HPDE6-E6E7 (cell line): ENCODE measurements at regions not wholly inside any gene's neighbourhood (a gene's known extent, or its start where the extent isn't known, plus 50 kb on each side); places are given as distances from the start of the nearest gene placed in this dataset.

Source experiments
- DNase-seq: peaks from one replicate; pipeline ENCODE4 v3.0.0; 2011; ENCODE audit warnings: missing footprints; ENCODE audit errors: extremely low spot score

- no peak for DNase-seq
Observed at GRCh38 chr11:129324533-129325175, 51.0 kb upstream of the BARX2 start.

GRCh38 chr11:129323896-129324502 is 51.6 kb upstream of the BARX2 start:
- DNase-seq, result no peak

DNA sequence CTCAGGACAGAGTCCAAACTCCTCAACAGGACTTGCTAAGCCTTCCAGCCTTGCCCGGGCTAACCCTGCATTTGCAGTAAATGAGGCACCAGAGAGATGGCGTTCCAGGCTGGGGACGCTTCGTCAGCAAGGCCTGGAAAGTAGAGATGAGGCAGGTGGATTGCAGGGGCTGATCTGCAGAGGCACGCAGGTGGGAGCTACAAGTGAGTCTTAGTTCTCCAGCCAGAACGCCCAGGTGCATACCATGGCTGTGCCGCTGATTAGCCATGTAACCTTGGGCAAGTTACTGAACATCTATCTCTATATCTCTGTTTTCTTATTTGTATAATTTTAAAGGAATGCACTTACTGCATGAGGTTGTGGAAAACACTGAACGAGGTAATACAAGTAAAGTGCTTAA is 52.7 kb upstream of the BARX2 start:
- DNase-seq, result no peak

DNA sequence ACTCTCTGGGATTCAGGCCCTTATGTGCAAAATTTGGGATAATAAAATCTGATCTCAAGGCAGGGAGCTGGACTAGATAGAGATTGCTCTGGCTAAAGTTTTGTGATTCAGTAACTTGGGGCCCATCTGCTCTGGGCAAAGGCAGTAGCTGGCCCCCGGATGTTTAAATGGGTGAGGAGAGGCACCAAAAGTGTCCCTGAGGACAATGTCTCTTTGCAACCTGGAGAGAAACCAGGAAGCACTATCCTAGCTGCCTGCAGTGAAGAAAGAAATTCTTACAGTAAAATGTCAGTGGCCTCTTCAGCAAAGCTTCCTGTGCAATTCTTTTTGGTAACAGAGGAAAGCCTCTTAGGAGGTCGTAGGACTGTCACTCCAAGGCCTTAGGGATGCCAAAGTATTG is 54.6 kb upstream of the BARX2 start:
- no peak for DNase-seq

DNA sequence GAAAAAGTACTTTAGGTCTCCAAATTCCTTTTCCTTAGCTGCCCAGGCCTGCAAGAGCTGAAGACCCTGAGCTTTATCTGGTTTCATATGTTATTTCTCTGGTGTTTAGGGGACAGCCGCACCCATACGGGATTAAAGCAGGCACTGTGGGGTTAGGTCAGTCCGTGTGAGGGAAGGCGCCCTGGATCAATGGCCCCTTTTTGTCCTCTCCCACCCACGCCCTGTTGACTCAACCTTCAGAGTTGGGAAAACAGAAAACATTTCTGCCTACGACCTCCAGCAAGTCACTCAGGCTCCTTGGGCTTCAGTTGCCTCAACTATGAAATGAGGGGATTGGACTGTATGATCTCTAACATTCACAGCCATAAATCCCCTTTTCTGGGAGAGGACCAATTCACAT is 55.2 kb upstream of the BARX2 start:
- no peak for DNase-seq

- DNase-seq, result no peak
Observed at GRCh38 chr11:129319751-129320150, 55.9 kb upstream of the BARX2 start.

DNA sequence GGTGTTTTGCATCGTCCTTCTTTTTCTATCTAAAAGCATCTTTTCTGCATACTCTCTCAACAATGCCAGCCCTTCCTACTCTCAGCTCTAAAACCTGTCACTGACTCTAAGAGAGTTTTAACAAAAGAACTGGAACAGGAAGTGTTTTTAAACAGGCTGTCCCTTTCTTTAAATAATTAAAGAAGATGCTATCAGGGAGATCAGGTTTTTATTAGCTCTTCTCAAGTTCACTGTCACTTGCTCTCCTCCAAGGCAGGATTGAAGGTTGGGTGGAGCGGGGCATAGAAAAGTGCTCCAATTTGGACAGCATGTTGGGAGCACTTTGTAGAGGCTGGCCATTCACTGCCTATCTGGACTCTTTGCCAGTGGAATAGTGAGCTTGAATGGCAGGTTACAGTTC is 56.4 kb upstream of the BARX2 start:
- no peak for DNase-seq

GRCh38 chr11:129317571-129317970 is 58.1 kb upstream of the BARX2 start:
- peak; percentile 67 for DNase-seq

GRCh38 chr11:129316781-129317180 is 58.9 kb upstream of the BARX2 start:
- no peak for DNase-seq

DNA sequence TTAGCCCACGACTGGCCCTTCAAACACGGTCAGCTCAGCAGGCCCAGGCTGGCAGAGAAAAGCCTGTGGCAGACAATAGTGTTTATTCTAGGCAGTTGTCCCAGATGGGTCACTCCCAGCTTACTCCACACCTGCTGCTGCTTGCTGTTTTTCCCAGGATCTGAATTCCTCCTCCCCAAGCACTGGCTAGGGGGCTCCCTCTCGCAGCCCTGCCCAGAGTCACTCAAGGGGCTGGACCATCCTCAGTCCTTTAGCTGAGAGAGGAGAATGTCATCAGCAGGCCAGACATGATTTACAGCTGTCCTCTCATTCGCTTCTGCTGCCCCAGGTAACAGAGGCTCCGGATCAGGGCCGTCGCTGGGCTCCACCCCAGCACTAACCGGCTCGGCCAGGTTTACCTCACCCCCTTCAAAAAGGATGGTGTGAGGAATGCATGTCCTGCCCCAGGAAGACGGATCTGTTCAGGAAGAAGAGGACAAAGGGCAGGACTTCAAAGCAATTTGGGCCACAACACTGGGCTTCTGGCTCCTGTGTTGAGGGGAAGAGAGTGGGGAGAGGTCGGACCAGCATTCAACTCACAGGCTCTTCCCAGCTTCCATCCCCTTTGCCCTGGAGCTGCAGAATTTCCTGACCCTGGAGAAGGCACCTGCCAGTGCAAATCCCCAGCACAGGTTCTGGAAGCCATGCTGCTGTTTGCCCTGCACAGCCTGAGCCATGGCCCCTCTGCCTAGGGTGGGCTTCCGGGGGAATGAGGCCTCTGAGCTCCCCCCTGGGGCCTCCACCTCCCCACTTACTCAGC is 59.7 kb upstream of the BARX2 start:
- DNase-seq, result peak; percentile 75

DNA sequence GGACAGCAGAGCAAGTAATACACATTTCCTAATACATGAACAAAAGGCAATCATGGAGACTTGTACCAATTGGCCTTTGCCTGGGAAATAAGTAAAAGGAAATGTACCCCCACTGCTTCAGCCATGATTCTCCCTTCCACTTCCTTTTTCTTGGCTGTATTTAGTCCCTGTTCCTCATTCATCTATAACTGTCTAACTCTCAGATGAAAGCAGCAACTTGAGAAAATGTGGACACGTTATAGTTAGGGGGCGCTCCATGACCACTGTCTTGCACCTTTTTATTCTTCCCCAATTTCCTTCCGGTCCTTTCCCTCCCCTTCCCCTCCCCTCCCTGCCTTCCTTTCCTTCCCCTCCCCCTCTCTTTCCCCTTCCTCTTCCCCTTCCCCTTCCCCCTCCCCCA is 61.3 kb upstream of the BARX2 start:
- no peak for DNase-seq

DNA sequence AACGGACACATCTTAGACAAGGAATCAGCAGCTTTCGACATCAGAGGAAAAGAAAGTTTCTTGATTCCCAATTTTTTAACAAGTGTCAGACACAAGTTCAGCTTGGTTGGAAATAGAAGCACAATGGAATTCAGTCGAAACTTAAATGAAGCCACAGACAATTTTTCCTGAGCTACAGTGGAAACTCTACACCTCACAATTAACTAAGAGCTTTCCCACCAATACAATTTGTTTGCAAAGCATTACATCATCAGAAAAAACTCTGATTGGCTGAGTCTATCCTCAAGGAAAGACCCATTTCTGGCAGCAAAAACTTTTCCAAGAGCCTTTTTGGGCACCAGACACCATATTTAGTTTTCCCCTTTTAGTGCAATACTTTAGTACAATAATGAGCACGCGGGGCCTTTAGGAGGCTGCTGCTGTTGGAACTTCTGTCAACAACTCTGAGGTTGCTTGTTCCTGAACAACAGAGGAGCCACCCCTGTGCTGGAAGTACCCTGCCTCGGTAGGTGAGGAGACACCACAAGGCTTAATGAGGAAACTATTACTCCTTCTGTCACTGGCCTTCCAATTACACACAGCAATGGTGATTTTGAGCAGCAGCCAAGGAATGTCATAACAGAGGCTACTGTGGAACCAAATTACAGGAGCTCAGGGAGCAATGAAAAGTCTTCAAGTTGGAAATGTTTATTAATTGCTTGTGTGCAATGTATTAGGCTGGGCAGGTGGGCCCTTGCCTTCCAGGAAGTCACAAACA is 61.9 kb upstream of the BARX2 start:
- DNase-seq, result no peak

- no peak for DNase-seq
Observed at GRCh38 chr11:129312730-129313503, 62.7 kb upstream of the BARX2 start.

GRCh38 chr11:129308241-129308865 is 67.3 kb upstream of the BARX2 start:
- DNase-seq, result no peak

DNA sequence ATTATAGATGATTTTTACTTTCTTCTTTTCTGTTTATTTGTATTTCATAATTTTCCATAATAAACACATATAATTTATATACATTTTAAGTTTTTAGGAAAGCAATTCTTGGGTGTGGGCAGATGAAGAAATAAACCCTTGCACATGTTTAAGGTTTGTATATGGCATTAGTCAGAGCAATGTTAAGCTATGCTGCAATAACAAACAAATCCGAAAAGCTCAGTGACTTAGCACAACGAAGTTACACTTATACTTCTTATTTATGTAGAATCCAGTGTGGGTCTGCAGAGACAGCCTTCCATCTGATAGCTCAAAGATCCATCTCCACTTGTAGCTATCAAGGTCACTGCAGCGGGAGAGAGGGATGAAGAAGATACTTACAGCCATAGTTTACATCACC is 68.5 kb upstream of the BARX2 start:
- no peak for DNase-seq

- no peak for DNase-seq
Observed at GRCh38 chr11:129302386-129303101, 73.1 kb upstream of the BARX2 start.

DNA sequence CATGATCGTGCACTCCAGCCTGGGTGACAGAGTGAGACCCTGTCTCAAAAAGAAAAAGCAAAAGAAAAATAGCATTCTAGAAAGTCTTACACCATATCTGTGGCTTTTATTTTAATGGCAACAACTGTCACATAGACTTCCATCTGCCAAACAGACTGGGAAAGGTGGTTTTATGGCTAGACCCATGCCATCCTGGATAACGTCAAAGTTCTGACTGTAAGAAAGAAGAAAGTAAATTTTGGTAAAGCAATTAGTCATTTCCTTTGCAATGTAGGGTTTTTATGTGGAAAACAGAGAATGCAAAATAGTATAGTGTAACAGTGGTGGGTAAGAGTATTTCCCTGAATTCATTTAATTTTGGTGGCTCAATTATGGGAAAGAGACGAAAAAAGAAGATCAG is 75.5 kb upstream of the BARX2 start:
- DNase-seq, result no peak

DNA sequence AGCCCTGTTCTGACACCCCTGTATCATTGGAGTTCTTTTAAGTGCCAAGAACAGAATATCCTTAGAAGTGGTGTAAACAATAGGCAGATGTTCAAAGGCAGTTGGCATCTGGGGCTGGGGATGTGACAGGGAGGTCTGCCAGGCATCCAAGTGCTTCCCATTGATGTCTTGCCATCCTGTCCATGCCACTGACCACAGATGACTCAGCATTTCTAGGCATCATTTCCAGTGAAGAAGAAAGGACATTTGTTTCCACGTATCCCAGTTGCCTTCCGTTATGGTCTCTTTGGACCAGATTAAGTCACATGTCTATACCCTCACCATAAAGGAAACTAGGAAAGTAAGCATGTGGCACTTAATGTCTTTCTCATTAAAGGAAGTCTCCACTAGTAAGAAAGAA is 76.7 kb upstream of the BARX2 start:
- no peak for DNase-seq

DNA sequence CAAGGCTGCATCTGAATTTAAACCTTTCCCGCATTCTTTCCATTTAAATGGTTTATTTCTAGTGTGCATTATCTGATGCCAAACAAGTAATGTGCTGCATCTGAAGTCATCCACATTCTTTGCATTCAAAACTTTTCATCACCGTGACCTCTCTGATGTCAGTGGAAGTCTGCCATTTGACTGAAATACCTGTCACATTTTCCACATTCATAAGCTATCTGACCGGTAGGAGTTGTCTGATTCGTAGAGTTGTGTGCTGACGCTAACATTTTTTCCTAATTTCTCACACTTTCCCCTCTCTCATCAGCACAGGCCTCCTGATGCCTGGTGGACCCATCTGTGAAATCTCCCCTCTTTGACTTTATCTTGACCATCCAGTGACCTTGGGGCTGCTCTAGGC is 79.9 kb upstream of the BARX2 start:
- DNase-seq, result no peak

GRCh38 chr11:129292771-129293170 is 82.9 kb upstream of the BARX2 start:
- no peak for DNase-seq

GRCh38 chr11:129292092-129292491 is 83.6 kb upstream of the BARX2 start:
- no peak for DNase-seq
